ENCODE measurements at regions not wholly inside any gene's neighbourhood (a gene's known extent, or its start where the extent isn't known, plus 50 kb on each side); places are given as distances from the start of the nearest gene placed in this dataset.

GRCh38 chr12:41737423-41737822 lies 407.3 kb downstream of the GXYLT1 start:
- DNase-seq, result no peak

DNA sequence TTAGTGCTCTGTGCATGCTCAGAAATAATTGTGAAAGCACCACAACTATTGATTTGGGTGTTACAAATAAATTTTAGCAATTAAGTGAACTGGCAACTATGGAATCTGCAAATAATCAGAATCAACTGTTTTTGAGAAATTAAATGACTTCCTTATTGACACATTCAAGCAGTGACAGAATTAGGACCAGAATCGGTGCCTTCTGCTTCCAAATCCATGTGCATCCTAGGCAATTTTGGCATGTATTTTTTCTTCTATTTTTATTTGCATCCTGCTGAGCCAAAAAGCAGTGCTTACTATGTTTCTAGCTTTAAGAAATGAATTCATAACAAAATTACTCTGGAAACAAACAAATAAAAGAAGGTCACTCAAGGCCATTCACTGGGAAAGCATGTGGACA lies 408.2 kb downstream of the GXYLT1 start:
- no peak for DNase-seq

DNA sequence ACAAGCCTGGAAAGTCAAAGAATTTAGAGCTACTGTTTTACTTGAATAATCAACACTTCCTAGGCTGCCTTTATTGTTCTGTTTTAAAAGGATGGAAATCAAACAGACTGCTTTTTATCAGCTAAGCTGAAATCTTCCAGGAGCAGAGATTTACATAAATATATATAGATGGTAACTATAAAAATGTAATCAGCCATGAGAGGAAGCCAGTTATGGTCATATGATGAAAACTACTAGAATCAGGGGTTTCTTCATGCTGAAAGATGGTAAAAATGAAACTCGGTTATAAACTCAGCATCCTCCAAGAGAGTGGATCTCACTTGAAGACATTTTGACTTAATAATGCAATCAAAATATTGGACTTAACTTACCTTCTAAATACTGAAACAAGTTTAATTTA lies 413.0 kb downstream of the GXYLT1 start:
- DNase-seq, result no peak

DNA sequence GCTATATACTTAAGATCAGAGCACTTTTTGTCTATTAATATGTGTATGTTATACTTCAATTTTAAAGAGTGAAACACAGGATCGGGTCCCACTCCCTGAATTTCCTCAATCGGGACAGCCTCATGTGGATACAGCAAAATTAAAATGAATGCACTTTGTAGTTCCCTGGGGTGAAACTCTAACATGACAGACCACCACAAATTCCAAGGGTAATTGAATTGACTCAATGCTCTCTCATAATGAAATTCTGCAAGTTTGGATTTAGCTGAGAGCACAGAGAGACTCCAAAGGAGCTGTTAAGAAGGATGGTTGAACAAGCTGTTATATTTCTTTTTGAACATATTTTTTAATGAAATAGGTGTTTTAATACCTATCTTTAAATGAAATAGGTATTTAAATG lies 413.6 kb downstream of the GXYLT1 start:
- DNase-seq, result no peak

DNA sequence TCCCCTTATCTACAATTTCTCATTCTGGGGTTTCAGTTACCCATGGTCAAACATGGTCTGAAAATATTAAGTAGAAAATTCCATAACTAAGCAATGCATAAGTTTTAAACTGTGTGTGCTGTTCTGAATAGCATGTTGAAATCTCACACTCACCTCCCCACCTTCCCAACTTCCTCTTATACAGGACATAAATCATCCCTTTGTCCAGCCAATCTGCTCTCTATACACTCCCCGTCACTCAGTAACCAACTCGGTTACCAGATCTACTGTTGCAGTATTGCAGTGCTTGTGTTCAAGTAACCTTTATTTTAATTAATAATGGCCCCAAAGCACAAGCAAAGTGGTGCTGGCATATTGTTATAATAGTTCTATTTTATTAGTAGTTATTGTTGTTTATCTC lies 420.5 kb downstream of the GXYLT1 start:
- no peak for DNase-seq

GRCh38 chr12:41719214-41719613 lies 425.5 kb downstream of the GXYLT1 start:
- DNase-seq, result no peak

DNA sequence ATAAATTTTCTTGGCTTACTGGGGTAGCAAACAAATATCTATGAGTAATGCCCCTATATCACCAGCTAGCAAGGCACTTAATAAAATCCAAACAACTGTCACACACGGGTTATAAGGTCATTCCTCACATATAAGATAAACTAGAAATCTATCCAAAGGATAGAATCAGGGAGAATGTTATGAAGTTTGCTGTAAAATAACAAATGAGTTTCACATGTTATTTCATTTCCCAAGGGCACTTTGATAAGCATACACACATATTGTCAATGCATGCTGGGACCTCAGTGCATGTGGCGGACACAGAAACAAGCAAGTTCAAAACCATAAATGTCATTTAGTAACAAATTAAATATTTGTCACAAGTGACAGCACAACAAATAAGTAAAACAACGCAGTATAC lies 429.4 kb downstream of the GXYLT1 start:
- no peak for DNase-seq

- DNase-seq, result no peak
These were observed 435.0 kb downstream of the GXYLT1 start for GRCh38 chr12:41709463-41710285.

GRCh38 chr12:41709012-41709411 lies 435.7 kb downstream of the GXYLT1 start:
- no peak for DNase-seq

DNA sequence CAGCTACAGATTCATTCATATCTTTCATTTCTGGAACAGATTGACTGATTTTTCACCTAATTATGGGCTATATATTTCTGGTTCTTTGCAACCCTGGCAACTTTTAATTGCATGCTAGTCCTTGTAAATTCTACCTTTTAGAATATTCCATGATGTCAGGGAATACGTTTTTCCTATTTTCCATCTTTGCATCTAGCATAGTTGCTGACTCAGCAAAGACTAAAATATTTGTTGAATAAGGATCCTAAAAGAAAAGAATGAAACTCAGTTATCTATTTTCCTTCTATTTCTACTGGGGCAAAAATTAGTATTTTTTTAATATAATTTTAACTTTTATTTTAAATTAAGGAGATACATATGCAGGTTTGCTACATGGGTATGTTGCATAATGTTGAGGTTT lies 438.3 kb downstream of the GXYLT1 start:
- no peak for DNase-seq

DNA sequence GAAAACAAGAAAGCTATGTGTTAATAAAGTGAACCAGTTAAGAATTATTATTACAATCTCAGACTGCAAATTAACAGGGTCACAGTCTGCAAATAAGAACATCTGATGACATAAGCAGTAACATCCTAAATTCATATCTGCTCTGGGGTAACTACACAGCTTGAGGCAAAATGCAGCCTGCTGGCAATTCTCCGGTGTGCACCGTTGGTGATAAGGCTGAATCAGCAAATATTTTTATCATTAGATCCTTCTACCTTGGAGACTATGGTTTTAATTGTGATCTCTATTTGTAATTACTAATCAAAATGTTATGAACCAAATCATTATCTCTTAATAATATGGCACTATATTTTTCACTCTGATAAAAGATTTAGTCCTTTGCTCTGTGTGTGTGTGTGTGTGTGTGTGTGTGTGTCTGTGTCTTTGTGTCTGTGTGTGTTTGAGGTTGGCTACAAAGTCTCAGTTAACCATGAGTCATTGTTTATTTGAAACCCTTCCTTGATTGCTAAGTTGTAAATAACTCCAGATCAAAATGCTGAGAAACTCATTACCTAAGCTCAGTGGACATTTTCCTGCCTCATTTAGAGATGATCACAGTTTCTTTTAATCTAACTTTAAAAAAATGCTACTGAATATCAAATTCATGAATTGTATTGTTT lies 442.6 kb downstream of the GXYLT1 start:
- DNase-seq, result no peak

DNA sequence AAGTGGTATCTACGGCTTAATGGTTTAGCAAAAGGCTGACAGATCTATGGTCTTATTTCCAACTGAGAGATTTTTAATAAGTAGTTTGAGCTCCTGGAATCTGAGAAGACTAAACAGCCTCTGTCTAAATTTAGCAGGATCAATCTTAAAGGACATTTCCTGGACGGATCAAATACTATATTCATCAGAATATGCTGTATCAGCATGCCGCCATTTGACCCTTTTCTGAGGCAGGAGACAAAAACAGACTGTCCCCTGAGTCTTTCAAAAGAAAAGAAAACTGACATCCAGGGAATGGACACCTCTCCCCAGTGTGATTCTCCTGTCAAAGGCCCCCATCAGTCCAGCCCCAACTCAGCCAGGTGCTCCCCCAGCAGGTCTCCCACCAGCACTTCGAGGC lies 443.7 kb downstream of the GXYLT1 start:
- DNase-seq, result no peak

DNA sequence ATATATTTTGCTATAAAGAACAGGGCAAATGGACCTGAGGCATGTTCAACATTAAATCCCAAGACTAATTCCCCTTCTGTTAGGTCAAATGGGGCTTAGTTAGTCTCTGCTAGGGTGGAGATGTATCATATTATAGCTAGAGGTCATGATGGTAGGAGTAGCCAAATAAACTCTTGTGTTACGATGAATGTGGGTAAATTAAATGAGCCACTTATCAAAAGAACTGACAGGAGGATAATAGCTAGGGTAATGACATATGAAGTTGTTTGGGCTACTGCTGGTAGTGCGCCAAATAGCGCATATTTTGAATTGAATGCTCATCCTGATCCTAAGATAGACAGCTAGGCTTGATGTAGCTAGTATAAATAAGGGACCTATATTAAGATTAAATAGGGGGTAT lies 445.0 kb downstream of the GXYLT1 start:
- no peak for DNase-seq

GRCh38 chr12:41697161-41697560 lies 447.5 kb downstream of the GXYLT1 start:
- DNase-seq, result no peak

GRCh38 chr12:41684997-41685396 lies 459.7 kb downstream of the GXYLT1 start:
- no peak for DNase-seq

- DNase-seq, result no peak
These were observed 461.0 kb downstream of the GXYLT1 start for GRCh38 chr12:41683513-41684240.

- DNase-seq, result no peak
These were observed 461.7 kb downstream of the GXYLT1 start for GRCh38 chr12:41683023-41683422.

- DNase-seq, result no peak
These were observed 462.8 kb downstream of the GXYLT1 start for GRCh38 chr12:41681898-41682297.

- no peak for DNase-seq
These were observed 464.5 kb downstream of the GXYLT1 start for GRCh38 chr12:41680155-41680554.

- DNase-seq, result no peak
These were observed 475.6 kb downstream of the PDZRN4 start for GRCh38 chr12:41663598-41664265.

- DNase-seq, result no peak
These were observed 473.1 kb downstream of the PDZRN4 start for GRCh38 chr12:41661141-41661765.

DNA sequence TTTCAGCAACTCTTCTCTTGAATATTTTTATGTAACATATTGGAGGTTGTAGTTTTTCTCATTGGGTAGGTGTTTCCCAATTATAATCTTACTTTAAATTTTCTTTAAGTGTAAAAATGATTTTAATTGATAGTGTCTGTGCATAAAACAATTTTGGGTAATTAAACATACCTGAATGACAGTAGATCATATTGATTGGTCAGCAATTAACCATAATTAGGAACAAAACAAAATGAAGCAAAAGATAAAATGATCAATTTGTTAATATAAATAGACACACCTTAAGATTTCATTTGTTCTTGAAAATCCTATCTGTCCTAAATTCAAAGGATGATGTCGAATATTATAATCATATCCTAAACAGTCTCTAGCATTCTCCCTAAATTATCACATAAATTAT lies 468.3 kb downstream of the PDZRN4 start:
- no peak for DNase-seq
